ENCODE measurements at regions not wholly inside any gene's neighbourhood (a gene's known extent, or its start where the extent isn't known, plus 50 kb on each side); places are given as distances from the start of the nearest gene placed in this dataset.

DNA sequence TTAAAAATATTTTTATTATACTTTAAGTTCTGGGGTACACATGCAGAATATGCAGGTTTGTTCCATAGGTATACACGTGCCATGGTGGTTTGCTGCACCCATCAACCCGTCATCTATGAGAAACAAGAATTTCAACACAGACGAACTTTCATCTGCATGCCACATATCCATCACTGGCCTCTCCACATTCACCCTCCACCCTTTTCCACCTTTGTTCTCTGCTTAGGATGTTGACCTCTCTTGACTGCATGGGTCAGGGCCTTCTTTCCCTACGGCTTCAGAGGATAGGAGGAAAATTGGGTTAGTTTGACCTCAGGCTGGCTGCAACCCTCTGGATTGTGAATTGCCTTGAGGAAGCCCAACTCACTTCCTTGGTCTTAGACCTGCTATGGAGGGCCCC lies 260.9 kb downstream of the MREG start:
- TF ChIP-seq, protein P1, sequence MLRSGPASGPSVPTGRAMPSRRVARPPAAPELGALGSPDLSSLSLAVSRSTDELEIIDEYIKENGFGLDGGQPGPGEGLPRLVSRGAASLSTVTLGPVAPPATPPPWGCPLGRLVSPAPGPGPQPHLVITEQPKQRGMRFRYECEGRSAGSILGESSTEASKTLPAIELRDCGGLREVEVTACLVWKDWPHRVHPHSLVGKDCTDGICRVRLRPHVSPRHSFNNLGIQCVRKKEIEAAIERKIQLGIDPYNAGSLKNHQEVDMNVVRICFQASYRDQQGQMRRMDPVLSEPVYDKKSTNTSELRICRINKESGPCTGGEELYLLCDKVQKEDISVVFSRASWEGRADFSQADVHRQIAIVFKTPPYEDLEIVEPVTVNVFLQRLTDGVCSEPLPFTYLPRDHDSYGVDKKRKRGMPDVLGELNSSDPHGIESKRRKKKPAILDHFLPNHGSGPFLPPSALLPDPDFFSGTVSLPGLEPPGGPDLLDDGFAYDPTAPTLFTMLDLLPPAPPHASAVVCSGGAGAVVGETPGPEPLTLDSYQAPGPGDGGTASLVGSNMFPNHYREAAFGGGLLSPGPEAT (IDR thresholded peaks at IDR 0.05; ENCODE audit: low read depth), result no peak
- TF ChIP-seq SMC3 (IDR thresholded peaks at IDR 0.05; ENCODE audit: borderline replicate concordance, low read length) (no peak), CBFB (IDR thresholded peaks at IDR 0.05; ENCODE audit: low read depth) (no peak), BHLHE40 (IDR thresholded peaks at IDR 0.05; ENCODE audit: borderline replicate concordance in 1 of 2, low read depth in 2 of 2, low read length in 1 of 2) (no peak), IKZF2 (IDR thresholded peaks at IDR 0.05) (no peak), JUND (IDR thresholded peaks at IDR 0.05; ENCODE audit: low read depth, low read length) (no peak), POLR2AphosphoS2 (IDR thresholded peaks at IDR 0.05; ENCODE audit: low read depth, low read length) (no peak), IKZF1 (conservative IDR thresholded peaks at IDR 0.05) (no peak), EP300 (IDR thresholded peaks at IDR 0.05; ENCODE audit: borderline replicate concordance in 1 of 2, control insufficient read depth in 1 of 2, low read depth in 2 of 2, low read length in 2 of 2) (no peak), ZSCAN29 (IDR thresholded peaks at IDR 0.05) (no peak), MXI1 (IDR thresholded peaks at IDR 0.05; ENCODE audit: low read depth, low read length) (no peak), EED (IDR thresholded peaks at IDR 0.05; ENCODE audit: low read depth) (no peak), RELA (IDR thresholded peaks at IDR 0.05; ENCODE audit: borderline replicate concordance, partially characterized antibody) (no peak), ZBED1 (IDR thresholded peaks at IDR 0.05; ENCODE audit: borderline replicate concordance) (no peak)
- TF ChIP-seq, protein P2, sequence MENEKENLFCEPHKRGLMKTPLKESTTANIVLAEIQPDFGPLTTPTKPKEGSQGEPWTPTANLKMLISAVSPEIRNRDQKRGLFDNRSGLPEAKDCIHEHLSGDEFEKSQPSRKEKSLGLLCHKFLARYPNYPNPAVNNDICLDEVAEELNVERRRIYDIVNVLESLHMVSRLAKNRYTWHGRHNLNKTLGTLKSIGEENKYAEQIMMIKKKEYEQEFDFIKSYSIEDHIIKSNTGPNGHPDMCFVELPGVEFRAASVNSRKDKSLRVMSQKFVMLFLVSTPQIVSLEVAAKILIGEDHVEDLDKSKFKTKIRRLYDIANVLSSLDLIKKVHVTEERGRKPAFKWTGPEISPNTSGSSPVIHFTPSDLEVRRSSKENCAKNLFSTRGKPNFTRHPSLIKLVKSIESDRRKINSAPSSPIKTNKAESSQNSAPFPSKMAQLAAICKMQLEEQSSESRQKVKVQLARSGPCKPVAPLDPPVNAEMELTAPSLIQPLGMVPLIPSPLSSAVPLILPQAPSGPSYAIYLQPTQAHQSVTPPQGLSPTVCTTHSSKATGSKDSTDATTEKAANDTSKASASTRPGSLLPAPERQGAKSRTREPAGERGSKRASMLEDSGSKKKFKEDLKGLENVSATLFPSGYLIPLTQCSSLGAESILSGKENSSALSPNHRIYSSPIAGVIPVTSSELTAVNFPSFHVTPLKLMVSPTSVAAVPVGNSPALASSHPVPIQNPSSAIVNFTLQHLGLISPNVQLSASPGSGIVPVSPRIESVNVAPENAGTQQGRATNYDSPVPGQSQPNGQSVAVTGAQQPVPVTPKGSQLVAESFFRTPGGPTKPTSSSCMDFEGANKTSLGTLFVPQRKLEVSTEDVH (IDR thresholded peaks at IDR 0.05; ENCODE audit: low read depth, partially characterized antibody), result no peak
- TF ChIP-seq, protein P3, sequence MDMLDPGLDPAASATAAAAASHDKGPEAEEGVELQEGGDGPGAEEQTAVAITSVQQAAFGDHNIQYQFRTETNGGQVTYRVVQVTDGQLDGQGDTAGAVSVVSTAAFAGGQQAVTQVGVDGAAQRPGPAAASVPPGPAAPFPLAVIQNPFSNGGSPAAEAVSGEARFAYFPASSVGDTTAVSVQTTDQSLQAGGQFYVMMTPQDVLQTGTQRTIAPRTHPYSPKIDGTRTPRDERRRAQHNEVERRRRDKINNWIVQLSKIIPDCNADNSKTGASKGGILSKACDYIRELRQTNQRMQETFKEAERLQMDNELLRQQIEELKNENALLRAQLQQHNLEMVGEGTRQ (IDR thresholded peaks at IDR 0.05; ENCODE audit: borderline replicate concordance, low read depth, low read length), result no peak
- FAIRE-seq (no peak), ATAC-seq (no peak), DNase-seq (ENCODE audit: low read depth, low spot score) (no peak)
- no peaks in the 10 kb centered on the region; the same call in 1 of the 2 replicates for H4K20me1 ChIP-seq (ENCODE audit: control insufficient read depth, insufficient read depth)
- no peak overlapping the region for H2AFZ ChIP-seq (ENCODE audit: control insufficient read depth, low read depth, low read length)
- no peak overlapping the region for H3K4me3 ChIP-seq
- RAD21 ChIA-PET (ENCODE audit: unreplicated experiment), result no interaction called here
- POLR2A ChIA-PET, result no interaction called here
- H3K4me2 ChIP-seq (ENCODE audit: control insufficient read depth, insufficient read depth), result no peak overlapping the region
- H3K9me3 ChIP-seq (replicated peaks; ENCODE audit: control insufficient read depth, insufficient read depth, low read length), result no peaks in the 10 kb centered on the region
- intact Hi-C loops (cut with micrococcal nuclease; ENCODE audit: unreplicated experiment), result no loop called here
- no peak overlapping the region for H3K27ac ChIP-seq (ENCODE audit: control insufficient read depth, insufficient read depth)
- H3K36me3 ChIP-seq (ENCODE audit: control insufficient read depth in 2 of 2, insufficient read depth in 2 of 2, low read length in 1 of 2), result no peaks in the 10 kb centered on the region
- no peaks in the 10 kb centered on the region; a peak in 1 of 4 replicates for H3K27me3 ChIP-seq (replicated peaks in 1 of 2; ENCODE audit: control insufficient read depth in 2 of 2, insufficient read depth in 2 of 2, low read length in 1 of 2)
- WGBS (ENCODE audit: insufficient coverage, insufficient replicate concordance, low lambda C conversion rate, missing lambda C conversion rate), result 41% methylated on average over 4 of the region's 4 CpGs
- H3K79me2 ChIP-seq (ENCODE audit: control insufficient read depth, insufficient read depth, low read length), result no peaks in the 10 kb centered on the region
- CTCF ChIA-PET, result no interaction called here
- in situ Hi-C loops (cut with MboI), result no loop called here
- H3K9ac ChIP-seq (ENCODE audit: control insufficient read depth, insufficient read depth, low read length), result no peak overlapping the region
- H3K4me1 ChIP-seq (ENCODE audit: control insufficient read depth, insufficient read depth, low read length), result no peaks in the 10 kb centered on the region
- SMC1A ChIA-PET (ENCODE audit: uncharacterized antibody, unreplicated experiment), result interaction anchor here (0.6 to 1.4 kb wide), 3 partner anchors 59 to 145 kb away, joined by 3 to 4 read pairs (median 3); no protein-coding TSS in a partner anchor
- no TSS peak for BruUV-seq (replicated peaks)
